Activated naive CD4-positive, alpha-beta T cell treated with anti-CD3 and anti-CD28 coated beads for 36 hours (primary cell): ENCODE measurements at regions not wholly inside any gene's neighbourhood (a gene's known extent, or its start where the extent isn't known, plus 50 kb on each side); places are given as distances from the start of the nearest gene placed in this dataset.

ENCODE experiments used
- CTCF ChIA-PET: fragments of 350-600 bp; sonication (Branson Sonifier 250); formaldehyde crosslinking; loops from one replicate; lab custom pipeline; 2021; ENCODE audit warnings: antibody characterized with exemption; lab: Charles Lee
- DNase-seq: peaks from one replicate; pipeline ENCODE4 v3.0.0-alpha.2; 2020
- H3K27ac Mint-ChIP-seq: one replicate; pipeline ENCODE4 v1.8.0; 2021; ENCODE audit warnings: mild to moderate bottlenecking, mixed read lengths
- H3K27me3 Mint-ChIP-seq: one replicate; pipeline ENCODE4 v1.8.0; 2021; ENCODE audit warnings: low read depth, mixed read lengths
- H3K36me3 Mint-ChIP-seq: one replicate; pipeline ENCODE4 v1.8.0; 2021; ENCODE audit warnings: low read depth, mixed read lengths
- H3K4me1 Mint-ChIP-seq: one replicate; pipeline ENCODE4 v1.8.0; 2021; ENCODE audit warnings: low read depth, mixed read lengths
- H3K4me3 Mint-ChIP-seq: one replicate; pipeline ENCODE4 v1.8.0; 2021; ENCODE audit warnings: mild to moderate bottlenecking, moderate library complexity, mixed read lengths
- H3K9me3 Mint-ChIP-seq: one replicate; pipeline ENCODE4 v1.8.0; 2021; ENCODE audit warnings: mixed read lengths
- intact Hi-C: fragments of 100-400 bp; cut with micrococcal nuclease; formaldehyde crosslinking; loops from one replicate; pipeline ENCODE4 v1.15.1; 2023

DNA sequence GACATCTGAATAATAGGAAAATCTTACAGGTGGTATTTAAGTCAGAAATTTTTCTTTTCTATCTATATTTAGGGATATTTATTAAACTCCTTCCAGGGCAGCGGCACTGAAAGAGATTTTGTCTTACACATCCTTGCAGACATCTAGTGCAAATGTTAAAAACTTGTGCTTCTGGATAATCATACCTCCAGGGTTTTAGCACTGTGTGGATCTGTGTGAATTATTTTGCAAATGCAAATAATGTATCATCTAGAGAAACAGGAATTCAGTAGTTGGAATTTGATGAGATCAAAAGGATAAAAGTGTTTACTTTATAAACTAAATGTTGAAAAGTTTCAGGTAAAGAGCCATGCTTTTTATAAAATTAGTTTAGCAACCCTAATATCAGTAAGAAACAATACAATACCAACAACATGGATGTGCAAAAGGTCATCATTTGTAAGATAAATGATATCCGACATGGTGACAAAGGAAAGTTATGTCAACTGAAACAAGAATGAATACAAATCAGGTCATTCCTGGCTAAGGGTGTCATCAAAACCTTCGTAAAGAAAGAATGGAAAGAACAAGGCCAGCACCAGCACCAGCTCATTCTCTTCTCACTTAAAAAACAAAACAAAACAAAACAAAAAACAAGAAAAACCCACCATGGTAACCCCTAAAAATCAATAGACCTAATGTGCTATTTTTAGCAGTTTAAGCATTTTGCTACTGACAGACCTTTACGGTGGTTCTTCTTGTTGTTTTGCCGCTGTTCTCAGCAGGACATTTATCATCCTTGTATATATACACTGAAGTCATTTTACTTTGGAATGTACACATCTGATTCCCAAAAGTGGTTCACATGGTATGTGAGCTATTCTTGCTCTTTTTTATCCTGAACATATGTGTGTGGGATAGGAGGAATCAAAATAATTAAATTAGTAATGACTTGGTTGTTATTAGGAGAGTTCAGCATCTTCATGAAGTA is 219.7 kb upstream of the NDST3 start:
- Mint-ChIP-seq H3K36me3 (no peaks in the 10 kb centered on the region), H3K27ac (no peak overlapping the region), H3K9me3 (no peaks in the 10 kb centered on the region), H3K27me3 (no peaks in the 10 kb centered on the region), H3K4me1 (no peaks in the 10 kb centered on the region), H3K4me3 (no peak overlapping the region)
- CTCF ChIA-PET, result no interaction called here
- intact Hi-C loops, result no loop called here
- DNase-seq, result no peak

DNA sequence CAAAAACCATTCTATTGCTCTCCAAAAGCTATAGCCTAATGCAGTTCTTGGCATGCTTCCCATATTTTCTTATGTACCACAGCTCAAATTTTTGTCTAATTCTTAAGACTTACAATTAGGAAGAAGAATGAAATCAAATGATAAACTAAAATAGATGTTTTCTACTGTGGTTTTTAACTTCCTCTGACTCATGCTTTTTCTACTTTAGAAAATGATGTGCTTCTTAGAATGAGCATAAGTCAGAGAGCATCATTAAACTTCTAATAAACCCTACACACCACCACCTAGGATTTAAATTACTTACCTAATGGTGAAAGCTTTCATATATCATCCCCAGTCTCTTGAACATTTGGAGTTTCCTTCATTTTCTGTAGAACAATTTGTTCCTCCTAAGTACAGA is 217.0 kb upstream of the NDST3 start:
- no peaks in the 10 kb centered on the region for H3K4me1 Mint-ChIP-seq
- no peaks in the 10 kb centered on the region for H3K9me3 Mint-ChIP-seq
- intact Hi-C loops, result no loop called here
- no peak for DNase-seq
- no peaks in the 10 kb centered on the region for H3K36me3 Mint-ChIP-seq
- CTCF ChIA-PET, result no interaction called here
- no peak overlapping the region for H3K4me3 Mint-ChIP-seq
- H3K27ac Mint-ChIP-seq, result no peak overlapping the region
- H3K27me3 Mint-ChIP-seq, result no peaks in the 10 kb centered on the region

DNA sequence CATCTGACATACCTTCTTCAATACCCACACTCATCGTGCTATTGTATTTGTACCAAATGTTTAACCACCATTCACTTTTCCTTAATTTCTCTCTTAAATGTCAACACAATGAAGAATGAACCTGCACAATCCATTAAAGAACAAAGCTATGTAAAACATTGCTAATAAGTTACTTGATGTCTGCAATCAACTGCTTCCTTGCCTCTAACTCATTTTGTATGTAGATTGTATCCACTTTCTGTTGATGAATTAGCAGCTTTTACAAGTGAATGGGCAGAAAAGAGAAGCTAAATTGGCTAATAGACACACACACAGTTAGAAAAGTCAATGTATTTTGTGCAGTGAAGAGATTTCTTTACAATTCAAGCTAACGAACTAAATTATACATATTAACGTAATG is 212.5 kb upstream of the NDST3 start:
- CTCF ChIA-PET, result no interaction called here
- H3K4me1 Mint-ChIP-seq, result no peaks in the 10 kb centered on the region

DNA sequence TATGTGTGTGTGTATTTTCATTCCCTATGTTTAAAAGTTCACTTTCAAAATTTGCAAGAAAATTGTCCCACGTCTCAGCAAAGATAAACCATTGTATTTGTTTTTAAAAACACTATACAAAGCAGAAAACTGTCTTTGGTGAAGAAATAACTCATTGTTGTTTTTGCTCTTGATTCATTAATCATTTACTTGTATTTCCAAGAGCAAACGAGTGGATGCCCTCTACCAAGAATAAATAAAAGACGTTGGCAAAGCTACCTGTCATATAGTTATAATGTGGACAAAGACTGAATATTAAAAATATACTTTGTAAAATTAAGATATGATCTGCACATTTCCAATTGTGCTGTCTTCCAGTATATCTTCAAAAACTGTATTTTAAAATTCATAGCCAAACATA is 210.9 kb upstream of the NDST3 start:
- Mint-ChIP-seq H3K4me1 (no peaks in the 10 kb centered on the region), H3K9me3 (no peaks in the 10 kb centered on the region), H3K27ac (no peak overlapping the region), H3K27me3 (no peaks in the 10 kb centered on the region), H3K4me3 (no peak overlapping the region), H3K36me3 (no peaks in the 10 kb centered on the region)
- intact Hi-C loops, result no loop called here
- CTCF ChIA-PET, result no interaction called here
- no peak for DNase-seq

More for the DNA sequence above, 212.5 kb upstream of the NDST3 start:
- Mint-ChIP-seq H3K9me3 (no peaks in the 10 kb centered on the region), H3K27me3 (no peaks in the 10 kb centered on the region), H3K4me3 (no peak overlapping the region), H3K27ac (no peak overlapping the region), H3K36me3 (no peaks in the 10 kb centered on the region)
- intact Hi-C loops, result no loop called here
- no peak for DNase-seq

DNA sequence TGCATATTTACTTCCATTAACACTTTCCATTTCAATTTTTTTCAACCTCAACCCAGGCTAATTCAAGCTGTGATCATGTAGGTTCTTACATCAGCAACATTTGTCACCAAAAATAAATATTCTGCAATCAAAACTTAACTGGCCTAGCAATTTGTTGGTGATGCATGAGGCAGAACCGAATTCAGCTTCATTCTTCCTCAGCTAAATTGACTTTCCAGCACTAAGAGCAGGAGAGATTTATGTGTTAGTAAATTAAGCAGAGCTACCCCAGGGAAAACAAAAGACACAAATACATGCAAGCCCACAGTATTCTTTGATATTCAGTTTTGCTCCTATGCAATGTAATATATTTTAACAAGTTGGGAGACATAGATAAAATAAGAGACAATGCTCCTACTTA is 208.7 kb upstream of the NDST3 start:
- intact Hi-C loops, result no loop called here
- H3K4me3 Mint-ChIP-seq, result no peak overlapping the region
- no peaks in the 10 kb centered on the region for H3K36me3 Mint-ChIP-seq
- no peak overlapping the region for H3K27ac Mint-ChIP-seq
- H3K27me3 Mint-ChIP-seq, result no peaks in the 10 kb centered on the region
- CTCF ChIA-PET, result no interaction called here
- H3K9me3 Mint-ChIP-seq, result no peaks in the 10 kb centered on the region
- DNase-seq, result no peak
- H3K4me1 Mint-ChIP-seq, result no peaks in the 10 kb centered on the region

DNA sequence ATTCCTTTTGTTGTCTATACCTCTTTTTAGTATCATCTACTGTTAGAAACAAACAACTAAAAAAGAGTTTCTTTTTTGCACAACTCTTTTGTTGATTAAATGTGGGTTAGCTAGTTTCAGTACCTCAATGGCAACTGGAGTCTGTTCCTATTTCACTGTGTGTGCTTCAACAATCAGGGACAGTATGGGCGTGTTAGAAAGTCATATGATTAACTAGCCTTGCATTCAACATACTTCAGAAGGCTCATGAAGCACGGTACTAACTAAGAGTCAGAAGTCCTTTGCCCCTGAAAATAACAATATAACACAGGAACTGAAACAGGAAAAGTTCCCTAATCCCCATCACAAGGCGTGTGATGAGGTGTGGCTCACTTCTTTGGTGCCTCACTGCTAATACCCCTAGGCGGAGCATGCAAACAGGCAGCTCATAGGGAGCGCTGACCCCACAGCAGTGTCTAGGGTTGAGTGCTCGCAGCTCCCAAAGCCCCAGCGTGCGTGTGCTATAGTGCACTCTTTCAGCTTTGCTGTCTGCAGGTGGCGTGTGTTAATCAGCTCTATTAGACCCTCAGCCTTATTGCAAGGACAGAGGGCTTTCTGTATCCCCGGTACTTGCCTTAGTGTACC is 203.1 kb upstream of the NDST3 start:
- Mint-ChIP-seq H3K9me3 (peaks cover 1% of the 10 kb centered on the region), H3K4me3 (no peak overlapping the region), H3K27me3 (no peaks in the 10 kb centered on the region), H3K4me1 (no peaks in the 10 kb centered on the region), H3K27ac (no peak overlapping the region), H3K36me3 (no peaks in the 10 kb centered on the region)
- CTCF ChIA-PET, result no interaction called here
- no peak for DNase-seq
- intact Hi-C loops, result no loop called here

DNA sequence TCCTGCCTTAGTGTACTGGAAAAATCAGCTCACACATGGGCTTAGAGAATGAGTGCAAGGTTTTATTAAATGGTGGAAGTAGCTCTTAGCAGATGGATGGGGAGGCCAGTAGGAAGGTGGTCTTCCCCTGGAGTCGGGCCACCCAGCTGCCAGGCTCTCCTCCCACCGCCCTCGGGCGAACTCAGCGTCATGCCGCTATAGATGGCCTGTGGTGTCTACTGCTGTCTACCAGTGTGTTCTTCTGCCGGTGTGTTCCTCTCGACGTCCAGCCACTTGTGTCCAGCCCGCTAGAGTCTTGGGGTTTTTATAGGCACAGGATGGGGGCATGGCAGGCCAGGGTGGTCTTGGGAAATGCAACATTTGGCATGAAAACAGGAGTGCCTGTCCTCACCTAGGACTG is 198.7 kb upstream of the NDST3 start:
- no peaks in the 10 kb centered on the region for H3K27me3 Mint-ChIP-seq
- H3K4me1 Mint-ChIP-seq, result no peaks in the 10 kb centered on the region
- DNase-seq, result no peak
- peaks cover 1% of the 10 kb centered on the region for H3K9me3 Mint-ChIP-seq
- no peak overlapping the region for H3K27ac Mint-ChIP-seq
- CTCF ChIA-PET, result no interaction called here
- H3K36me3 Mint-ChIP-seq, result no peaks in the 10 kb centered on the region
- intact Hi-C loops, result no loop called here
- no peak overlapping the region for H3K4me3 Mint-ChIP-seq

DNA sequence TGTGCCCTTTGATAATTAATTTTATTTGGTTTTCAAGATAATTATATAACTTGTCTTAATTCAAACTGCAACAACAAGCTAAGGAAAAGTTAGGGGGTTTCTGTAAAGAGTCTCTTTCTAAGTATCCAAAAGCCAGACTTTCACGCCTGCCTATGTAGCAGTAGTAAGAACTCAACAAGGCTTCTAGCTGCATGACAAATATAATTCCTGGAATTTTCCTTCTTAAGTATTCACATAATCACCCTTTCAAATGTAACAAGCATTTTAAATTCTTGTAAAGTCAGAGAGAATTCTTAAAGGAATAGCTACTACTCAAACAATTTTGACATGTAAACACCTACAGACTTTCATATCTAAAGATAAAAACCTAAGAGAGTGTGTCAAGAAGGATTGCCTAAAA is 189.7 kb upstream of the NDST3 start:
- no peaks in the 10 kb centered on the region for H3K36me3 Mint-ChIP-seq
- CTCF ChIA-PET, result no interaction called here
- H3K27me3 Mint-ChIP-seq, result no peaks in the 10 kb centered on the region
- H3K4me3 Mint-ChIP-seq, result no peak overlapping the region
- peaks cover under 1% of the 10 kb centered on the region for H3K9me3 Mint-ChIP-seq
- intact Hi-C loops, result no loop called here
- no peaks in the 10 kb centered on the region for H3K4me1 Mint-ChIP-seq
- no peak overlapping the region for H3K27ac Mint-ChIP-seq
- DNase-seq, result no peak

DNA sequence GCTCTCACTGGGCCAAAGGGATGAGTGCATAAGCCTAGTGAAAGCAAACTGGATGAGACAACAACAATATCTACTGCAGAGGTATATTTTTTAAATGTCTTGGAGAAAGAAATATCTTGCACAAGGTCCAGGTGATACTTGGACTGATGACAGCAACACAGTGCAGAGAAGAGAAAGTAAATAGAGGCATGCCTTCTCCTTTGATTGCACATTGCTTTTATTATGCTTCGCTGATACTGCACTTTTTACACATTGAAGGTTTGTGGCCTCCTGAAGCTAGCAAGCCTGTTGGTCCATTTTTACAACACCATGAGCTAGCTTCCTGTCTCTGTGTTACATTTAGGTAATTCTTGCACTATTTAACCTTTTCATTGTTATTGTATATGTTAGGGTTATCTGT is 189.0 kb upstream of the NDST3 start:
- no peak overlapping the region for H3K27ac Mint-ChIP-seq
- CTCF ChIA-PET, result no interaction called here
- no peaks in the 10 kb centered on the region for H3K36me3 Mint-ChIP-seq
- no peaks in the 10 kb centered on the region for H3K27me3 Mint-ChIP-seq
- intact Hi-C loops, result no loop called here
- H3K4me1 Mint-ChIP-seq, result no peaks in the 10 kb centered on the region
- no peak overlapping the region for H3K4me3 Mint-ChIP-seq
- H3K9me3 Mint-ChIP-seq, result peaks cover 7% of the 10 kb centered on the region
- DNase-seq, result no peak

DNA sequence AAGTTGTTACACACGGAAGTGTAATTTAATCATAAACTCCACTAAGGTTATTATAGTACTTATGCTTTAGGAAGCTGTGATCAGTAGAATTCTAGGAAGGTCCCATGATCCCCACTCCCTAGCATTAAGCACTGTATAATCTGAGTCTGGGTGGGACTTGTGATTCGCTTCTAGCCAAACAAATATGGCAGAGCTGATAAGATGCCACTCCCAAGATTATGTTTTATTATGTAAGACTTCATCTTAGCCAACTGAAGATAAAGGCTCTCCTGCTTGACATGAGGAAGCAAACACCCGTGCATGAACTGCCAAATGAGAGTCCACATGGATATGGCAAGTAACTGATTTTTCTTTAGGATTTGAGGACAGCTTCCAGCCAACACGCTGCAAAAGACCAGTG is 186.4 kb upstream of the NDST3 start:
- H3K4me1 Mint-ChIP-seq, result no peaks in the 10 kb centered on the region
- no peaks in the 10 kb centered on the region for H3K27me3 Mint-ChIP-seq
- DNase-seq, result no peak
- peaks cover 11% of the 10 kb centered on the region for H3K9me3 Mint-ChIP-seq
- no peak overlapping the region for H3K27ac Mint-ChIP-seq
- intact Hi-C loops, result no loop called here
- H3K36me3 Mint-ChIP-seq, result no peaks in the 10 kb centered on the region
- CTCF ChIA-PET, result interaction anchor here (0.5 kb wide), 1 partner anchor 313 kb away, joined by 3 read pairs; no protein-coding TSS in a partner anchor
- H3K4me3 Mint-ChIP-seq, result no peak overlapping the region

DNA sequence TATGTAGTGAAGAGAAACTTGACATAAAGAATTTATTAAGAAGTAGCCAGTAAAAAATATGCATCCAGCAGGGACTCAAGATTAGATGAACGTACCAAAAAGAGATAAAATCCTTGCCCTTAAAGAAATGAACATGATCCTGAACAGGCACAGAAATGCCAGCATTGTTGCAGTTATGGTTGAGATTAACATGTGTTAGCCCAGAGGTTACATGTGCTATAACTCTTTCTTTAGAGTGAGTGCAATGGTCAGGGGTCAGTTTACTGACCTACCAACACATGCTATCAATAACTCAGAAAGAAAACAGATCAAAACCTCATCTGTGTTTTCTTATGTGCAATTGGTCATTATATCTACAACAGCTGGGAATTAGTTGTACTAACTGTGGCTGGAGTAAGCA is 166.1 kb upstream of the NDST3 start:
- Mint-ChIP-seq H3K9me3 (no peaks in the 10 kb centered on the region), H3K27me3 (no peaks in the 10 kb centered on the region), H3K27ac (no peak overlapping the region), H3K4me3 (no peak overlapping the region), H3K4me1 (no peaks in the 10 kb centered on the region), H3K36me3 (no peaks in the 10 kb centered on the region)
- no peak for DNase-seq
- CTCF ChIA-PET, result no interaction called here
- intact Hi-C loops, result no loop called here

DNA sequence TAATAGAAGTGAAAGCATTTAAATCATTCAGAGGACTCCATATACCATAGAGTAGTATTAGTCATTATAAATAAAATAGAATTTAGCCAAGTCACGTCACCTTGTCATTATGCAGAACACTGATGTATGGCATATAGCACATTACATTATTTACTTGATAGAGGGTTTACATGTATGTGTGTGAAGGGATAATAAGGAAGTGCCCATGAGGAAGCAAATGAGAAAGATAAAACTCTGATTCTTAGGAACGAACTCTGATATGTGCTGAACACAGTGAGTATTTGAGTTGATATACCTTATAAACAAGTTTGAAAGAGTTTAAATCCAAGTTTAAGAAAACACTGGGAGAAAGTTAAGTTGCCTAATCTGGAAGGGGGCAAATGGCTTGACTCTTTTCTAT is 160.5 kb upstream of the NDST3 start:
- CTCF ChIA-PET, result no interaction called here
- H3K27ac Mint-ChIP-seq, result no peak overlapping the region
- intact Hi-C loops, result no loop called here
- H3K27me3 Mint-ChIP-seq, result no peaks in the 10 kb centered on the region
- no peaks in the 10 kb centered on the region for H3K36me3 Mint-ChIP-seq
- H3K4me1 Mint-ChIP-seq, result no peaks in the 10 kb centered on the region
- H3K9me3 Mint-ChIP-seq, result no peaks in the 10 kb centered on the region
- H3K4me3 Mint-ChIP-seq, result no peak overlapping the region
- no peak for DNase-seq

DNA sequence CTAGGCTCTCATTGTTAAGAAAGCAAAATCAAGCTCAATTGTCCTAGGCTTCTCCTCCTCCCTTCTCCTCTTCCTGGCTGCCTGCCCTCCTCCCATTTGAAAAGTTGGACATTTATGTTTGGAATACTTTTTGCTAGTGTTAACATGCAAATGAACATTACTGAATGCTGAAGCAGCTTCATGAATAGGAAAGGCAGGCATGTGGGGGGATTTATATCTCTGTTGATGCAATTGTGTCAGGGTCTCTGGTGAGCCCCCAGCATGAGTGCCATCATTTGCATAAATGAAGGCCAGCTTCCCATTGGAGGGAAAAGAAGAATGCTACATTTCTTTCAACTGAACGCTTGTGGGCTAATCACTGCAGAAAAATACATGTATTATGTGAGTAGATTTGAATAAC is 160.1 kb upstream of the NDST3 start:
- intact Hi-C loops, result no loop called here
- no peaks in the 10 kb centered on the region for H3K27me3 Mint-ChIP-seq
- no peak overlapping the region for H3K4me3 Mint-ChIP-seq
- H3K4me1 Mint-ChIP-seq, result no peaks in the 10 kb centered on the region
- H3K27ac Mint-ChIP-seq, result no peak overlapping the region
- CTCF ChIA-PET, result no interaction called here
- no peaks in the 10 kb centered on the region for H3K9me3 Mint-ChIP-seq
- no peaks in the 10 kb centered on the region for H3K36me3 Mint-ChIP-seq
- DNase-seq, result no peak
